Kidney tubule cell (primary cell): ENCODE measurements at regions not wholly inside any gene's neighbourhood (a gene's known extent, or its start where the extent isn't known, plus 50 kb on each side); places are given as distances from the start of the nearest gene placed in this dataset.
A peak's percentile ranks its signal among the peaks of the same experiment; 100 is the strongest.

ENCODE experiments used
- DNase-seq: peaks from one replicate; pipeline ENCODE4 v3.0.0-alpha.2; 2018; ENCODE audit warnings: low spot score

DNA sequence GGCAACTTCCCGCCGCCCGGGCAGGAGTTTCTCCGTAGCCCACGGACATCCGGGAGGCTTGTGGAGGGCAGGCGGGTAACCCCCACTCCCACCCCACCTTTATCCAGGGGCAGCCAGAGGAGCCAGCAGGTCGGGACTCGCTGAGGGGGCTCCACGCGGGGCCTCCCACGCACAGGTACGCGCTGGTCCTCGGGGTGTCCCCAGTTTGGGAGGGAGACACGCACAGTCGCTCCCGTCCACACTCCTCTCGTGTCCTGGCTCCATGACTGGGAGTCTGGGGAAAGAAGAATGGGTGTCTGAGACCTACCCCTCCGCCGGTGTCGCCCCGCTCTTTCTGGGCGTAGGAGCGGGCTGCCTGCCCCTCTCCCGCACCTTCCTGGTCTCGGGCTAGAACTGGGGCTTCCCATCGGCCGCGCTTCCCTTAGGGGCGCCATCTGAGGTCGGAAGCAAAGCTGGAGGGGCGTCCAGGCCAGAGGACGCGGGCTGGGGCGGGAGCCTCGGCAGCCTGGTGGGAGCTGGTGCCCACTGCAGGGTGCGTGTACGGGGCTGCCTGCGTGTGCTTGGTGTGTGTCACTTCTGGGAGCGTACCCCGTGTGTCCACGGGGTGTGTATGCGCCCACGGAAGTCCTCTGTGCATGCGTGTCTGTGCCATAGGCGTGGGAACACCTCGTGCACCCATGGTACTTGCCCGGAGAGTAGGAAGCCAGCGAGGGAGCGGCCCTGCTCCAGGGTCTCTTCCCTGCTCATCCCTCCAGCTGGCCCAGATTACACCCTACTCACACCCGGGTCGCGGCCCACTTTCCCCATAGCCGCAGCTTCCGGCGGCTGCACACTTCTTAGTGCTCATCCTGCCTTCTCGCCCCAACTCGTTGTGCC lies 73.0 kb upstream of the LEP start:
- DNase-seq = no peak

- no peak for DNase-seq
Measured at GRCh38 chr7:128168667-128169210, 72.3 kb upstream of the LEP start.

DNA sequence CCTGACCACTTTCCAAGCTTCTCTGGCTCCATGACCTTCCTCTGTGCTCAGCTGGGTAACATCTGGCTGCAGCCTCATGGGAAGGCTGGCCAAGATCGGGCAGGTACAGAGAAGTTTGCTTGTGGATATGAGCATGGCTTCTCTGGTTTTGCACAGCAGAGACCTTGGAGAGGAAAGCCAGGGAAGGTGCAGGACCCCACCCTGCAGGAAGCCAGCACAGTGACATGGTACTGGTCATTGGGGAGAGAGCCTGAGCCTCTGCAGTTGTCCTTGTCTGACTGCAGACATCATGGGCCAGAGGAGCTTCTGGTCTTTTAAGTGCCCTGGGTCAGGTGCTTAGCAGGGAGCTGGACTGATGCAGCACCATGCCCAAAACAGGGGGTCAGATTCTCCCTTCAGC lies 70.6 kb upstream of the LEP start:
- no peak for DNase-seq

GRCh38 chr7:128171342-128171918 lies 69.6 kb upstream of the LEP start:
- no peak for DNase-seq

DNA sequence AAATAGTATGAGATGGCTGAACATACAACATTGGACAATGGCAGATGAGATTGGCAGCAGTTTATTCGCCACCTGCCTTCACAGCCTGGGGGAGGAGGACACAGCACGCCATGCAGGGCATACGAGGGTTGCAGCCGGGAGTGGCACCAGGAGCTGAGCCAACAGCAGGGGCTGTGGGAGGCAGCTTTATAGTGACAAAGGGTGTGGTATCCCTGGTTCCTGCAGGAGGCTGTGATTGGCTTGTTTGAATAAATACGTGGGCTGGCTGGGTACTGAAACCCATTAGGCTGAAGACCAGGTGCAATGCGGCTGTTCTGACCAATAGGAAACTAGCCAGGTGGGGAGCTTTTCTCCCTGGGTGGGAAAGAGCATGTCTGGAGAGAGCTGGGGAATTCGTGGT lies 68.9 kb upstream of the LEP start:
- no peak for DNase-seq

GRCh38 chr7:128172963-128173362 lies 68.1 kb upstream of the LEP start:
- DNase-seq = no peak

DNA sequence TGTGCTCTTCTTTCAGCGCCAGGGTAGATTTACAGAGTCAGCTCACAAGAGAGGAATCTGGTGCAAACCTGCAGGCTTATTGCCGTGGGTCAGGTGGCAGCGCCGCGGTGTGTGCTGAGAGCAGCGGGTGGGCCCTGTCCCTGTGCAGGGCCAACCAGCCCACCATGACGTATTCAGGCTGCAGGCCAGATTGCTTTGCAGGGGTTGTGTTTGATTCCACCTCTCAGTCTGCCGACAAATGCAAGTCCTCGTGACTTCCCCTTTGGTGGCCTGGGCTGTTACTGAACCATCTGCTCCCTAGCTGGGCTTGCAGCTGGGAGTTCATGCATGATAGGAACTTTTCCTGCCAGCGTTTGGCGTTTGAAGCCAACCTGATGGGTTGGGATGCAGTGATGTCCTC lies 66.7 kb upstream of the LEP start:
- DNase-seq = no peak

- DNase-seq = peak; percentile 9
Measured at GRCh38 chr7:128176696-128177095, 64.4 kb upstream of the LEP start.

GRCh38 chr7:128177768-128178550 lies 63.1 kb upstream of the LEP start:
- DNase-seq = no peak

- no peak for DNase-seq
Measured at GRCh38 chr7:128178611-128179010, 62.5 kb upstream of the LEP start.

DNA sequence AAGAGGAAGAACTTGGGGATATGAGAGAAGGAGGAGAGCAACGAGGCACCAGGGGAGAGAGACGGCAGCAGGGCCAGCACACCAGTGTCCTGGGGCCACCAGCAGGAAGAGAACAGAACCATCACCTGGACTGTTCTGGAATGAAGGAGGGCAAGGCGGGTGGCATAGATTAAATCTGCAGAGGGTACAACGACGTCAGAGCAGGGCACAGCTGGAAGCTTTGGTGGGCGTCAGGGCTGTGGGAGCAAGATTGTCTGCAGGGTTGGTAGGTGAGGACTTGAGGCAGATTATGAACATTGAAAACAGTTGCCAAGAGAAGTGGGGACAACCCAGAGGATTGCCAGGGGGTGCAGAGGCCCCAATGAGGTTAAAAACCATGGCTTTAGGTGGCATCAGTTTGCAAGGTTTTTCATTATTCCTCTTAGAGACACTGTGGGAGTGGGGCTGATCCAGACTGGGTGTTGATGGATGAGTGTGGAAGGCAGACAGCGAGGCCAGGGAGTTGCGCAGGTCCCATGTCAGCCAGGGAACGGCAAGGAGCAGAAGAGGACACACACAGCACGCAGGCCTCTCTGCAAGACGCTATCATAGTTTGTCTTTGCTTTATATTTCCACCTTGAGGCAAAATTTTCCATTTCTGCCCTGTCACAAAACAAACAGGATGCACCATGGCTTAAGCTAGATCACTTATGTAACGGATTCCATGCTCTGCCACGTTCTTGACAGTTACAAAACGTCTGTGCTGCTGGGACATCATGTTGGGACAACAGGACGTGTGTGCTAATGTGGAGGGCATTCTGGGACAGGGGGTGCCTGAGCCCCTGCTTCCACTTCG lies 52.5 kb upstream of the LEP start:
- no peak for DNase-seq

DNA sequence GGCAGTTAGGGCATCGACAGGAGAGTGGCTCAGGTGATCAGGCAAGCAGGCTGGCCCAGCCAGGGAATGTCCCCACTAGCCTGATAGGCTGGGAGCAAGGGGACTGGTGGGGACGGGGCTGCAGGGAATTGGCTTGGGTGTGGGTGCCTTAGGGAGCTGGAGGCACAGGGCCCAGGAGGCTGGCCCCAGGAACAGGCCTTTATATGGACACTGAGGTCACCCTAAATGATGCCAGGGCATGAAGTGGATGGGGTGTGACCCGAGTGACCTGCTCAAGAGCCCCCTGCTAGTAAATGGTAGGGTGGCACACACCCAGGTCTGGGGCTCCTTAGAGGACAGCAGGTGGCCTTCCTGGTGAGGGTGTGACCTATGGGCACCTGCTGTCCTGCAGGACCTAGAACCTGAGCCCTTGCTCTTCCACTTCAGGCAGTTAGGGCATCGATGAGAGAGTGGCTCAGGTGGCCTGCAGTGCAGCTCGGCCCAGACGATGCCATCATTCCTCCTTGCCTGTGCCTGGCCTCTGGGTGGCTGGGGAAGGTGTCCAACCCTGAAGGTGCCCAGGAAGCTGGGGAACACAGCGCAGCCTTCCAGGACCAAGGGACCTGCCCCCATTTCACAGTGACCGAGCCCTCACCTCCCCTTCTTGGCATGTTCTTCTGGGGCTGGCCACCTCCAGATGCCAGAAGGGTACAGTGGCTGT lies 51.7 kb upstream of the LEP start:
- DNase-seq = no peak

- DNase-seq = no peak
Measured at GRCh38 chr7:128190051-128190647, 50.9 kb upstream of the LEP start.

- no peak for DNase-seq
Measured at GRCh38 chr7:128191136-128191844, 49.8 kb upstream of the LEP start.
